Loucy (cell line): ENCODE measurements at regions not wholly inside any gene's neighbourhood (a gene's known extent, or its start where the extent isn't known, plus 50 kb on each side); places are given as distances from the start of the nearest gene placed in this dataset.

Experiments
- EZH2phosphoT487 ChIP-seq: fragments of 200-600 bp; IDR thresholded peaks from 2 replicates; pipeline ENCODE4 v1.6.1; 2018; ENCODE audit warnings: antibody characterized with exemption, mild to moderate bottlenecking, moderate library complexity, borderline replicate concordance
- TF ChIP-seq, protein P1 (sequence below): fragments of 200-600 bp; sonication (generic); conservative IDR thresholded peaks from 2 replicates; pipeline ENCODE4 v1.5.1; 2014; ENCODE audit warnings: mild to moderate bottlenecking, antibody characterized with exemption, low read length

DNA sequence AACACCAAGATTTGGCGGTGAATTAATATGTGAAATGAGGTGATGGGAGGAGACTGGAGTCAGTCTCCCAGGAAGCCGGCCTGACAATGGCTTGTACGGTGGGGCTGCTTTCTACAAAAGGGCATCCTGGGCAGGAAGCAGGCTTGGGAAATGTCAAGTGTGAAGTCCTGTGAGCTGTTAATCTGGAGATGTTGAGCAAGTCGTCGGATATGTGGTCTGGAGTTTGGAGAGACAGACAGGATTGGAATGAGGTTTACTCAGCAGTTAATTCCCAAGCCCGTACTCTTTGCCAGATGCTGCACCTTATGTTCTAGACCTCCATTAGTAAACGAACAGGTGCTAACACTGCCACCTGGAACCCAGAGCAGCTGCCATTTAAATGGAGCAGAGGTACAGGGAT lies 107.7 kb upstream of the FOXC1 start:
- TF ChIP-seq, protein P1, sequence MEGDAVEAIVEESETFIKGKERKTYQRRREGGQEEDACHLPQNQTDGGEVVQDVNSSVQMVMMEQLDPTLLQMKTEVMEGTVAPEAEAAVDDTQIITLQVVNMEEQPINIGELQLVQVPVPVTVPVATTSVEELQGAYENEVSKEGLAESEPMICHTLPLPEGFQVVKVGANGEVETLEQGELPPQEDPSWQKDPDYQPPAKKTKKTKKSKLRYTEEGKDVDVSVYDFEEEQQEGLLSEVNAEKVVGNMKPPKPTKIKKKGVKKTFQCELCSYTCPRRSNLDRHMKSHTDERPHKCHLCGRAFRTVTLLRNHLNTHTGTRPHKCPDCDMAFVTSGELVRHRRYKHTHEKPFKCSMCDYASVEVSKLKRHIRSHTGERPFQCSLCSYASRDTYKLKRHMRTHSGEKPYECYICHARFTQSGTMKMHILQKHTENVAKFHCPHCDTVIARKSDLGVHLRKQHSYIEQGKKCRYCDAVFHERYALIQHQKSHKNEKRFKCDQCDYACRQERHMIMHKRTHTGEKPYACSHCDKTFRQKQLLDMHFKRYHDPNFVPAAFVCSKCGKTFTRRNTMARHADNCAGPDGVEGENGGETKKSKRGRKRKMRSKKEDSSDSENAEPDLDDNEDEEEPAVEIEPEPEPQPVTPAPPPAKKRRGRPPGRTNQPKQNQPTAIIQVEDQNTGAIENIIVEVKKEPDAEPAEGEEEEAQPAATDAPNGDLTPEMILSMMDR: no peak
- no peak for TF ChIP-seq EZH2phosphoT487
